ENCODE measurements at regions not wholly inside any gene's neighbourhood (a gene's known extent, or its start where the extent isn't known, plus 50 kb on each side); places are given as distances from the start of the nearest gene placed in this dataset.

GRCh38 chr2:225932811-225933413 lies 533.4 kb downstream of the NYAP2 start:
- H3K4me3 Mint-ChIP-seq, result no peak overlapping the region
- H3K36me3 Mint-ChIP-seq (ENCODE audit: low read depth), result no peaks in the 10 kb centered on the region
- no peak overlapping the region for H3K27ac Mint-ChIP-seq
- no peaks in the 10 kb centered on the region for H3K27me3 Mint-ChIP-seq (ENCODE audit: low read depth)
- peaks cover 5% of the 10 kb centered on the region for H3K4me1 Mint-ChIP-seq
- H3K9me3 Mint-ChIP-seq, result no peaks in the 10 kb centered on the region
- no peak for TF ChIP-seq CTCF (IDR thresholded peaks at IDR 0.05; ENCODE audit: unreplicated experiment in 3 of 3)

- Mint-ChIP-seq H3K27me3 (ENCODE audit: low read depth) (no peaks in the 10 kb centered on the region), H3K27ac (peak overlapping the region in 1 of 3 experiments; percentile 47), H3K4me3 (no peak overlapping the region), H3K36me3 (ENCODE audit: low read depth) (no peaks in the 10 kb centered on the region), H3K4me1 (peaks cover 5% of the 10 kb centered on the region), H3K9me3 (no peaks in the 10 kb centered on the region)
- TF ChIP-seq CTCF (IDR thresholded peaks at IDR 0.05; ENCODE audit: unreplicated experiment in 3 of 3), result no peak
Measured at GRCh38 chr2:225930687-225931086, 531.2 kb downstream of the NYAP2 start.

GRCh38 chr2:225920621-225921220 lies 521.2 kb downstream of the NYAP2 start:
- Mint-ChIP-seq H3K9me3 (peaks cover 5% of the 10 kb centered on the region), H3K27me3 (ENCODE audit: low read depth) (no peaks in the 10 kb centered on the region), H3K4me1 (peaks cover 10% of the 10 kb centered on the region), H3K27ac (peak overlapping the region in 1 of 3 experiments; percentile 16), H3K36me3 (ENCODE audit: low read depth) (no peaks in the 10 kb centered on the region), H3K4me3 (no peak overlapping the region)
- peak in 1 of 3 experiments; percentile 24 for TF ChIP-seq CTCF (IDR thresholded peaks at IDR 0.05; ENCODE audit: unreplicated experiment in 3 of 3)

GRCh38 chr2:225916692-225917091 lies 517.2 kb downstream of the NYAP2 start:
- H3K4me1 Mint-ChIP-seq, result peaks cover 10% of the 10 kb centered on the region
- no peaks in the 10 kb centered on the region for H3K36me3 Mint-ChIP-seq (ENCODE audit: low read depth)
- TF ChIP-seq CTCF (IDR thresholded peaks at IDR 0.05; ENCODE audit: unreplicated experiment in 3 of 3), result no peak
- no peaks in the 10 kb centered on the region for H3K27me3 Mint-ChIP-seq (ENCODE audit: low read depth)
- H3K27ac Mint-ChIP-seq, result no peak overlapping the region
- H3K9me3 Mint-ChIP-seq, result peaks cover 6% of the 10 kb centered on the region
- H3K4me3 Mint-ChIP-seq, result no peak overlapping the region

- H3K36me3 Mint-ChIP-seq (ENCODE audit: low read depth), result no peaks in the 10 kb centered on the region
- no peak for TF ChIP-seq CTCF (IDR thresholded peaks at IDR 0.05; ENCODE audit: unreplicated experiment in 3 of 3)
- no peaks in the 10 kb centered on the region for H3K4me1 Mint-ChIP-seq
- peaks cover 3% of the 10 kb centered on the region for H3K9me3 Mint-ChIP-seq
- H3K4me3 Mint-ChIP-seq, result no peak overlapping the region
- H3K27me3 Mint-ChIP-seq (ENCODE audit: low read depth), result no peaks in the 10 kb centered on the region
- H3K27ac Mint-ChIP-seq, result no peak overlapping the region
Measured at GRCh38 chr2:225911019-225911418, 511.5 kb downstream of the NYAP2 start.

GRCh38 chr2:225895126-225895525 lies 495.6 kb downstream of the NYAP2 start:
- TF ChIP-seq CTCF (IDR thresholded peaks at IDR 0.05; ENCODE audit: unreplicated experiment in 3 of 3), result no peak
- Mint-ChIP-seq H3K27me3 (ENCODE audit: low read depth) (no peaks in the 10 kb centered on the region), H3K4me3 (no peak overlapping the region), H3K27ac (peak overlapping the region in 2 of 3 experiments; percentile 16 to 32), H3K9me3 (peaks cover 5% of the 10 kb centered on the region), H3K36me3 (ENCODE audit: low read depth) (no peaks in the 10 kb centered on the region), H3K4me1 (peaks cover 20% of the 10 kb centered on the region)

Measured in nephron (organoid).